Hepatocyte (in vitro differentiated cells): ENCODE measurements at regions not wholly inside any gene's neighbourhood (a gene's known extent, or its start where the extent isn't known, plus 50 kb on each side); places are given as distances from the start of the nearest gene placed in this dataset.

ENCODE experiments used
- CTCF ChIP-seq: fragments of 200-600 bp; sonication (generic); IDR thresholded peaks from 2 replicates; pipeline ENCODE4 v1.5.1; 2016; ENCODE audit warnings: antibody characterized with exemption, mild to moderate bottlenecking; ENCODE audit not compliant: poor library complexity
- EZH2 ChIP-seq: fragments of 200-600 bp; sonication (generic); IDR thresholded peaks from 2 replicates; pipeline ENCODE4 v1.6.1; 2016; ENCODE audit warnings: antibody characterized with exemption, mild to moderate bottlenecking, borderline replicate concordance
- EZH2phosphoT487 ChIP-seq: fragments of 200-600 bp; sonication (generic); IDR thresholded peaks from one replicate; pipeline ENCODE4 v1.6.1; 2018; ENCODE audit warnings: antibody characterized with exemption, mild to moderate bottlenecking, low read depth, moderate library complexity; ENCODE audit not compliant: unreplicated experiment, severe bottlenecking

- TF ChIP-seq CTCF (no peak), EZH2 (no peak), EZH2phosphoT487 (no peak)
Measured at GRCh38 chr5:103366918-103367549, 108.5 kb downstream of the MACIR start.
